Germinal center (tissue), 1 donor: ENCODE measurements at regions not wholly inside any gene's neighbourhood (a gene's known extent, or its start where the extent isn't known, plus 50 kb on each side); places are given as distances from the start of the nearest gene placed in this dataset.
"Not testable (repeated sequence)": the region's sequence is repeated elsewhere in the genome, so short reads cannot be mapped to it uniquely, and the experiment has no call there.

Experiments used
- DNase-seq: peaks from one replicate; pipeline ENCODE4 v3.0.0; 2012; ENCODE audit warnings: mixed read lengths, low spot score

DNA sequence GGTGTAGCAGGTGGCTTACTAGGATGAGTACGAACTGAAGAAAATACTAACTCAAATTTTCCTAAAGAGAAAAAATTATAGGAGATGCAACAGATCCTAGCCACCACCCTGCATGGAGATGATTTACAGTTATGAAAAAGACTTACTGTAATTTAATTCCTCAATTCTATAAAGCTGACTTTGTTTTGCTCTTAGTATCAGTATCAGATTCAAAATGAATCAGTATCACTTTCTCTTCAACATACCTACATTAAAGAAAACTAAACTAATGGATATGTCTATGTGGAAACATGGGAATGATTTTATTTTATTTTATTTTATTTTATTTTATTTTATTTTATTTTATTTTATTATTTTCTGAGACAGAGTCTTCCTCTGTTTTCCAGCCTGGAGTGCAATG lies 525.8 kb downstream of the NLGN4X start:
- DNase-seq = no peak

DNA sequence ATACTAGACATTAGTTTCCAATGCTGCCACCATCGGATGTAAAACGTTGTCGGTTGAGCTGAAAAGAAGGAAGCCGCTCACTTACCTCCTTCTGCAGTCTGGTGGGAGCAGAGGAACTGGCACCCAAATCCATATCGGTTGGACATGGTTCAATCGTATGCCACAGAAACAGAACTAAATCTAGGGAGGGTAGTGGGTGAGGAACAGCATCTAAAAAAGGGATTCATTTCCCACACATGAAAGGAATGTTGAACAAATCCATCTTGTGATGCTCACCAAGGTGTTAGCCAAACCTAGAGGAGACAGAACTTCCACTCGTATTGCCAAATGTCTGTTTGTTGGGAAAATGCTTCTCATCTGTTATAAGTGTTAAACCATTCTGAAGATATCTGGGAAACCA lies 532.7 kb downstream of the NLGN4X start:
- no peak for DNase-seq

DNA sequence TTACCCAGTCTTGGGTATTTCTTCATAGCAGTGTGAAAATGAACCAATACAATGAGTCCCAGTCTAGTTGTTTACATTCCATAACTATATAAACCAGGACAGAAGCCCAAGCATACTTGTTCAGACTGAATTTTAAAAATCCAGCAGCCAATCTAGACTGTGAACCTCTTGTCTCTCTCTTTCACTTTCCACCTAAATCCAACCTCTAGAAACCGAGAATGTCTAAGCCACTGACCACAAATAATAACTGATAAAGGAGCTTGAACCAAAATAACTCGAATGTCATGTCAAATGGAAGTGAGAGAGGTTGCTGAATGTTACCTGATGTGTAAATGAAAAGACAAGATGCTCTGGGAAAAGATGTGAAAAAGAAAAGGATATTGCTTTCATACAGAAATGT lies 544.7 kb downstream of the NLGN4X start:
- DNase-seq = no peak

DNA sequence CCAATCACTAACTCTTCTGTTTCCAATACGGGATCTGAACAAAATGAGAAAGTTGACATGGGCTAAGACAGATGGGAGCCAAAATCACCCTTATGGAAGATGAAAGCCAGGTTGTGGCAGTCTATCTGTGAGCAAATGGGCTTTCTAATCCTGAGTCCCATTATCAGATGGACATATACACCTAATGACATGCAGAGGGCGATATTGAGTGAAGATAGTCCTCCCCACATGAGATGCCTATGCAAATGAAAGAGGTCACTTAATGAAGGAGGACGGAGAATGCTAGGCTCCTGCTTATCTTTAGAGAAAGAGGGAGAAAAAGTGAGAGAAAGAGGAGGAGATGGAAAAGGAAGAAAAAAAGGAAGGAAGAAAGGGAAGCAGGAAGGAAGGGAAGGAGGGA lies 547.5 kb downstream of the NLGN4X start:
- DNase-seq = peak; percentile 13

DNA sequence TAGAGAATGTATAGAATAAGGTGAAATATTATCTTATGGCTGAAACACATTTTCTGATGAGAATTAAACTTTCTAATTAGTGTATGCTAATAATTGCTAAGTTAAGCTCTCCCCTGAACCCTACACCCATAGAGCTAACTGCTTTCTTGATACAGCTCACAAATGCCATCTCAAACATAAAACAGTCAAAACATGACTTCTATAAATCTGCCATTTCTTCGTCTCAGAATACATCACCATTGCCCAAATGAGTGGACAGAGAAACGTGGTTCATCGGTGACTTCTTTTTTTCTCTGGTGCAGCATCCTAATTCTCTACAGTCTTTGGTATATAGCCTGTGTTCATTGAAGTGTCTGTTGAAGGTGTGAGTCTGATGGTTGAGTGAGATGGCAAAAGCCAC lies 554.6 kb downstream of the NLGN4X start:
- DNase-seq = no peak

DNA sequence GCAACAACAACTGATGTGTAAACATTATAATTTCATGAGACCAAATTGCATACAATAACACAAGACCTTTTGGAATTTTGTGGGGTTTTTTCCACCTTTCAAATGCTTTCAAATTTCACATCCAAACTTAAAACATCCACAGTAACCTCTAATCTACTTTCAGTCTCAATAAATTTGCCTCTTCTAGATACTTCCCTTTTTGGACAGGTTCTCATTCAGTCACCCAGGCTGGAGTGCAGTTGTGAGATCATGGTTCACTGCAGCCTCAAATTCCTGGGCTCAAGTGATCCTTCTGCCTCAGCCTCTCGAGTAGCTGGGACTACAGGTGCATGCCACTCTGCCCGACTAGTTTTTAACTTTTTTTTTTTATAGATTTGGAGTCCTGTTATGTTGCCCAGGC lies 556.6 kb downstream of the NLGN4X start:
- DNase-seq = no peak

DNA sequence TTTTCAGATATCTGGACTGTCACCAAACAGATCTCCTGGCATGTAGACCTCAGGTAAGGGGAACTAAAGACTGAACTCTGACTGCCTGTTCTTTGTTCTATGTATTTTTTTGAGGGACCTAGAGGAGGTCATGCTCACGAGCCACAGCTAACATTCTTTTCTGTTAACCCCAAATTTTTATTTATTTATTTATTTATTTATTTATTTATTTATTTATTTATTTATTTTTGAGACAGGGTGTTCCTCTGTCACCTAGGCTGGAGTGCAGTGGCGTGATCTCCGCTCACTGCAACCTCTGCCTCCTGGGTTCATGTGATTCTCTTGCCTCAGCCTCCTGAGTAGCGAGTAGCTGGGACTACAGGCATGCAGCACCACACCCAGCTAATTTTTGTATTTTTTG lies 562.0 kb downstream of the NLGN4X start:
- not testable (repeated sequence) for DNase-seq

DNA sequence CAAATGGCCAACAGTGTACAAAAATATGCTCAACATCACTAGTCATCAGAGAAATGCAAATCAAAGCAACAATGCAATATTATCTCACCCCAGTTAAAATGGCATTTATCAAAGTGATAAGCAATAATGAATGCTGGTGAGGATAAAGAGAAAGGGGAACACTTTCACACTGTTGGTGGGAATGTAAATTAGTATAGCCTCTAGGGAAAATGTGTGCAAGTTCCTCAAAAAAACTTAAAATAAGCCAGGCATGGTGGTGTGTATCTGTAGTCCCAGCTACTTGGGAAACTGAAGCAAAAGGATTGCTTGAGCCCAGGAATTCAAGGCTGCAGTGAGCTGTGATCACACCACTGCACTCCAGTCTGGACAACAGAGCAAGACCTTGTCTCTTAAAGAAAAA lies 572.1 kb downstream of the NLGN4X start:
- no peak for DNase-seq

DNA sequence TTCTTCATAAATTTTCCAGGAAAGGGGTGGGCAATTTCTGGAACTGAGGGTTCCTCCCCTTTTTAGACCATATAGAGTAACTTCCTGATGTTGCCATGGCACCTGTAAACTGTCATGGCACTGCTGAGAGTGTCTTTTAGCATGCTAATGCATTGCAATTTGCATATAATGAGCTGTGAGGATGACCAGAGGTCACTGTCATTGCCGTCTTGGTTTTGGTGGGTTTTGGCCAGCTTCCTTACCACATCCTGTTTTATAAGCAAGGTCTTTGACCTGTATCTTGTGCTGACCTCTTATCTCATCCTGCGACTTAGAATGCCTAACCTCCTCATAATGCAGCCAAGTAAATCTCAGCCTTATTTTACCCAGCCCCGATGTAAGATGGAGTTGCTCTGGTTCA lies 577.8 kb downstream of the NLGN4X start:
- no peak for DNase-seq

DNA sequence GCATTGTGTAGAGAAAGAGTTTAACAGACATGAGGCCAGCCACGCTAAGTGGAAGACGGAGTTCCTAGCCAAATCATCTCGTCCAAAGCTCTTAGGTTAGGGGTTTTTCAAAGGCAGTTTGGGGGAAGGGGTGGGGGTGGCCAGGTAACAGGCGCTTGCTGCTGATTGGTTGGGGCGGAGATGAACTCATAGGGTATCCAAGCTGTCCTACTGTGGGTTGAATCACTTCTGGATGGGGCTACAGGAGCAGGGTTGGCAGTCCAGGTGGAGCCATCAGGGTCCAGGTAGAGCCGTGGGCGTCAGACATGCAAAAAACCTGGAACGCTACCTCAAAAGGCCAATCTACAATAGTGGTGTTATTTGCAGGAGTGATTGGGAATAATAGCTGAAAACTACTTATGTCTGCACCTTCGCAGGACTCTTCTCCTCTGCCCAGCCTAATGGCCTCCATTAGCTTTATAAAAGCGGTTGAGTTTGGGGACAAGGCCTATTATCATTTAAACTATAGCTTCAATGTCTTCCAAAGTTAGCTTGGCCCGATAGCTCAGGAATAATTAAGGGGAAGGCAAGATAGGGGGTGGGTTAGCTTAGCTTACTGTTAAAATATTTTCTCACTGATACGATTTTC lies 579.6 kb downstream of the NLGN4X start:
- DNase-seq = no peak

DNA sequence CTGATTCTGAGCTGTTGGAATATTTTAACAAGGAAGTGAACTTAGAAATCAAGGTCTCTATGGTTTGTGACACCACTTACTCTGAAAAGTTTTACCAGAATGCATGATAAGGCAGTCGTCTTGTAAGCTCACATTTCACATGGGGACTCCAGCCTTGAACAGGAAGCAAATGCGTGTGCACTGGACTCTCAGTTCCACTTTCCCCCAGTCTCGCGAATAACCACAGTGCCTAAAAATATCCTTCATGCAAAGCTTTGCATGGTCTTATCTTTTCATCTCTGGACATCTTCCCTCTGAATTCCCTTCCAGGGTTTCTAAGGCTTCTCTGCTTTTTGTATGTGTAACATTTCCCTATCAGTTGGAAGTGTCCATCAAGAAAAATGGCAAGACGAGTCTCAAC lies 581.8 kb downstream of the NLGN4X start:
- peak; percentile 15 for DNase-seq

DNA sequence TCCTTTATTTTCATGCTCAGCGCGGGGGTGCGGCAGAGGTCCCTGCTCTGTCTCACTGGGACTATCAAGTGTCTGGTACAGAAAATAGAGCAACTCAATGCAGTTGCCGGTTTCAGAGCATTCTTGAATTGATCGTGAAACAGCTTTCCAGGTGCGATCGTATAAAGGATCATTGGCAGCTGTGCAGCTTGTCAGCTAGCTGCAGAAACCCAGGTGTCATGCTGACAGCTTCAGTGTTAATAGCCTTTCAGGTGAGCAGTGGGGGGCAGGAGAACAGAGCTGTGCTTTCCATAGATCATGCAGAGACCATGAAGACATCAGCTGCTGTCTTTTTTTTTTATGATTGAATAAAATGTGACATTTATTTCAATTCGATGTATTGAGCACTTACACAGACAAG lies 583.9 kb downstream of the NLGN4X start:
- DNase-seq = no peak

DNA sequence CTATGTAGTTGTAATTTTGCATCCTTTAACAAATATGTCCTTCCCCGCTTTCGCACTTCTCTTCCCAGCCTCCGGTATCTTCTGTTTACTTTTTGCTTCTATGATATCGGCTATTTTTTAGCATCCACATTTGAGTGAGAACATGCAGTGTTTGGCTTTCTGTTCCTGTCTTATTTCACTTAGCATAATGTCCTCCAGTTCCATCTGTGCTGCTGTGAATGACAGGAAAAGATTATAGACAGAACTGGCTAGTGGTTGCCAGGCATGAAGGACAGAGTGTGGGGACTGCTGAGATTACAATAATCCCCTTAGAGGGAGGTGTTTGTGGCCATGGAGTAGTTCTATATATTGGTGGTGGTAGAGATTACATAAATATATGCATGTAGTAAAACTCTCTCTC lies 588.6 kb downstream of the NLGN4X start:
- DNase-seq = no peak

DNA sequence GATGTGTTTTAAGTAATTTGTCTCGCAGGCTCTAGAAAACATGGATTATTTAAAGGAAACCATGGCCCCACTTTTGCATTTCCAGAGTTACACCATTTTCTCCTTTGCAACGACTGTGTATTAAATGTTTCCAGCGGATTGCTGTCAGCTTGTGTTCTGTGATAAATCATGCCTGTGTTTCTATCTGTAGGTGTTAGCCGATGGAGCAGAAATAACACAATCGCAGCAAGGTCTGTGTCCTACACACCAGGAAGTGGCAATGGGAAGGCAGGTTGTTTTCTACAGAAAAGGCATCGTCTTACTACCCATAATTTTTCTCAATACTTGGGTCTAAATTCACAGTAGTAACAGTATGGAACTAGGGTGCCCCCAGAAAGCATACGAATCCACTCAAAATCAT lies 590.1 kb downstream of the NLGN4X start:
- no peak for DNase-seq

DNA sequence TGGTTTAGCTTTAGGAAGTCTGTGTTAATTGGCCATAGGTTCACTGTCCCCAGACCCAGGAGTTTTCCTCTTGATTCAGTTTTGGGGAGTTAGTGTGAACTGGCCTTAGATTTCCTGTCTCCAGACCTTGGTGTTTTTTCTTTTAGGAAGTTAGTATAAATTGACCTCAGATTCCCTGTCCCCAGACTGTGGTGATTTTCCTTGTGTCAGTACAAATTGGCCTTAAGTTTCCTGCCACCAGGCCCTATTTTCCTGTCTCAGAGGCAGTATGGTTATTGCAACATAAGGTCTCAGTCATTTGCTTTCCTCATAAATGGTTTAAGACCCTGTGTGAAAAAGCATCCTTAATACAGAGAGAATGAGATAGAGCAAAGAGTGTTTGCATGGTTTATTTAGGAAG lies 595.8 kb downstream of the NLGN4X start:
- no peak for DNase-seq

DNA sequence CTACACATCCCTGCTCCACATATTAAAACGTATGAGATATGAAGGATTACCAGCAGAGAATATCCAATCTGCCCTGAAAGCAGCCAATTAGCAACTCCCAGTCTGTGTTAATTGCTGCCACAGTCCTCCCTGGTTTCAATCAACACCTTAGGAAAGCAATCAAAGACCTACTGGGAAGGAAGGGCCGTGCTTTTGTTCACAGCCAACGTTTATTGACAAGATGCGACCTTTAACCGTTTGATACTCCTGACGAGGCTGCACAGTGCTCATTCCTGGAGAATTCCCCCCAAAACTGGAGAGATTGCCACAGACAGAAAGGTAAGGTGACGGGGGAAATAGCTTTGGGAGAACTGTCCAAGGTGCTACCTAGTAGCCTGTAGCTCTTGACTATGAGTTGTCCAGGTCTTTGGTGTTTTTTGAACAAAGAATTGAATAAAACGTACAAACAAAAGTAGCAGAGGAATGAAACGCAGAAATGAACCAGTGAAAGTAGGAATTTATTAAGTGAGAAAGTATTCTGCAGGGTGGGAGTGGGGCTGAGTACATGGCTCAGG lies 596.5 kb downstream of the NLGN4X start:
- DNase-seq = no peak

DNA sequence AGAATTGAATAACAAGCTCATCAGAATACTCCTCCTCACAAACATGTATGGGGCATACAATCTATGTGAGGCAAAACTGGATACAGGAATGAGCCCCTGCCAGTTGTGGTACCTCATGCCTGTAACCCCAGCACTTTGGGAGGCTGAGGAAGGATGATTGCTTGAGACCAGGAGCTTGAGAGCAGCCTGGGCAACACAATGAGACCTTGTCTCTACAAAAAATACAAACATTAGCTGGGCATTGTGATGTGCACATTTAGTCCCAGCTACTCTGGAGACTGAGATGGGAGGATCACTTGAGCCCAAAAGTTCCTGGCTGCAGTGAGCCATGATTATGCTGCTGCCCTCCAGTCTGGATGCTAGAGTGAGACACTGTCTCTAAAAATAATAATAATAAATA lies 611.0 kb downstream of the NLGN4X start:
- DNase-seq = no peak

DNA sequence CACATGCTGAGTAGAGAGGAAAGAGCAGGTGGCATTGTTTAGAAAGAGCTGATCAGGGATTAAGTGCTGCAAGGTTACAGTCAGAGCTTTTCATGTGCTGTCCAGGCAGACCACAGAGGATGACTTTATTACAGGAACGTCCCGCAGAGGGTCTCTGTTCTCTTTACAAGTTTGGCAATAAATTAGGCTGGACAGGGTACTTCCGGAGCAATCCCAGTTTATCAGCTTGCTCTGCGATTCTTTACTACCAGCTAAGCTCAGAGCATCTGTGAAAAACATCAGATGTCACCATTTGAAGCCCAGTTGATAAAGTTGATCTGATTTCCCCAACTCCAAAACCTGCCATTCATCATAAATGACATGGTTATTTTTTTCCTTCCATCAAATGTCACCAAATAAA lies 633.1 kb downstream of the NLGN4X start:
- DNase-seq = no peak

DNA sequence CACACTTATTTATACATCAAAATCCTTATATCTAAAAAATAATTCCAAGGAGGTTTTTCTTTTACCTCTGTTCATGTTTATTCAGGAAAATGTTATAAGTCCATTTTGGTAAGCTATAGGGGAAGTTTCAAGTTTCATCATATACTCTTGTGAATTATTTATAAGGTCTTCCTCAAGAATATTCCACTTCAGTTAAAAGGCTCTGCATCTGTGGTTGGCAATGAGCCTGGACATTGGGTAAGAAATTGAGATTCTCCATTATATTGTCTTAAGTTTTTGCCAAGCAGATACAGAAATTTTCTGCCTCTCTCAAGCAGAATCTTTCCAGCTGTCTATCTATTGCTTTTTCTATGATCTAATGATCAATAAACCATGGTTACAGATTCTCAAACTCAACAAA lies 641.9 kb downstream of the NLGN4X start:
- no peak for DNase-seq

DNA sequence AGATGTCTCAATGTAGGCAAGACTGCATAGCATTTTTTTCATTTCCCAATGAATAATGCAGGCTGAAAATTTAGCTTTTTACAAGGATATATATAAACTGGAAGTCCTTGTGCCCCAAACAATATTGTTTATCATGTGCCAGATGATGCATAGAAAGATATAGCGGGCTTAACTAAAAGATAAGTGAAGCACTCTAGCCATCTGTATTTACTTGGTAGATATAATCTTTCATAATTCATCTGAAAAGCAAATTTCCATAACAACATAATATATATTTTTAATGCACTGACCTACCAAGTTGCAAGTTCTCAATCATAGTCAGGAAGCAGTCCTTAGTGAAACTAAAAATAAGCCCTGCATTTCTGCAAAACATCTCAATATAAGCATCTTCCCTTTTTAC lies 653.3 kb downstream of the NLGN4X start:
- no peak for DNase-seq

DNA sequence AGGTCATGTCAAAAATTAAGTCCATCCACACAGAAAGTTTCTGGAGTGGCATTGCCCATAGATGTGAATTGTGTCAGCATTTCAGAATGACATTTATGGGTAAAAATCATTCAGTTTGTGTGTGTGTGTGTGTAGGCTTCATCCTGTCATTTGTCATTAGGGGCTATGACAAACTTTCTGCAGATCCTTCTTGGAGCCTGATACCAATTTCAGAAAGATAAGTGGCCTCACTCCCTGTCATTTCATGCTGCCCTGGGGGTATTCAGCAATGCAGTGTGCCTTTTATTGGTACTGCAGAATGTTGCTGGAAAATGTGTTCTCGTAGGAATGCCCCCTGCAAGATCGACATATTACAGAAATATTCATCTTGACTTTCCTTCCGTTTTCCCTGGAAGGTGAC lies 659.7 kb downstream of the NLGN4X start:
- DNase-seq = no peak

DNA sequence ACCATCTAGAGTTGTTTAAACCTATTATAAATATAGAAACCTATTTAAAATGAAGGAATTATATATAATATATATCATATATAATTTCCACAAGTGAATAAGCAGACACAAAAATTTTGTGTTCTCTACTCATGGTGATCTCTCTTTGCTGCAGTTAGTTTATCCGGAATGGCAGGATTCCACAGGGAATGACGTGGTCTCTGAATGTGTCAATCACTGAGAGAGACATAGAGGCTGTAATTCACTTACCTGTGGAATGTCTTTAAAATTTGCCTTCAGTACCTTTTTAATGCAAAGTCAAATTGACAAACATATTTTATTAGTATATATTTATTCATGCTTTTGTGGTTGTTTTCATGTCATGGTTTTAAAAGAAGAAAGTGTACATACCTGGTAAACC lies 669.3 kb downstream of the NLGN4X start:
- DNase-seq = no peak

DNA sequence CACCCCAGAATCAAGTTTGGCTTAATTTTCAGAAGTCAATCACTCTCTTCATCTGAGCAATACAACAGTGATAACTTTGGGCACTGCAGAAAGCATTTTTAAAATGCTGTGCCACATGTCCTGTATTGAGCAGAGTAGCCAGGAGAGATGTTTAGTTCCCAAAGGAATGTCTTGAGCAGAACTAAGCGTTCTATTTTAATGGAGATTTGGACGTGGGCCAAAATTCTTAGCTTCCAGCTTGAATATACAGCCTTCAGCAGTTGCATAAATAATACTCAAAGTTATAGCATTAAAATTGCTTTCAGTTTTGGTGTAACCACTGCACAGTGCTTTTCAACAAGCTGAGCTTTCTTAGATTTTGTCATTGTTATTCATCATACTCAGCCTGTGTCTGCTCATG lies 679.2 kb downstream of the NLGN4X start:
- no peak for DNase-seq

DNA sequence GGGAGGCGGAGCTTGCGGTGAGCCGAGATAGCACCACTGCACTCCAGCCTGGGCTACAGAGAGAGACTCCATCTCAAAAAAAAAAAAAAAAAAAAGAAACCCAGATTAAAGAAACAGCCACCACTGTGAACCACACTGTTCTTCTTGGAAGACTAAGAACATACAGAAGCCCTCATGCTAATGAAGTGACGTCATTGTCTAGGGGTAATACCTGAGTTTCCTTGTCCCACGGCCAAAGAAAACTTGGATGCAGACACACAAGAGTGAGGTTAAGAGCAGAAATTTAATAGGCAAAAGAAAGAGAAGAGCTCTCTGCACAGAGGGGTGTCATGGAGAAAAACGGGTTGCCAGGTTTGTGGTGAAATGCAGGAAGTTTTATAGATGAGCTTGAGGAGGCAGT lies 691.6 kb downstream of the NLGN4X start:
- no peak for DNase-seq

DNA sequence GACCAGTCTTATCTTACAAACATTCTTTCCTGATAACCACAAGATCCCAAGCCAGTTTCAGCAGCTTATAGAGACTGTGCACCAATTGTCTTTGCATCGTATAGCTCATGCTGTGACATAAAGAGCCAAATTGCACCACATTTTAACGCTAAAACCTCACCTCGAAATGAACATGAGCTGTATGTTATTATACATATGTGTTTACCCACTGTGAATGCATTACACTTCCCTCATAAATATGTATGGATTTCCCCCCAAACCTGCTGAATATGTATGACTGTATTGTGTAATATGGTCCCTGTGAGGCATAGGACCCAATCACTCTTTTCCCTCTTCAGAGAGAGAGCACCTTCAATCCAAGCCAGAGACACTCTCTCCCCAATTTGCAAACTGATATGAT lies 692.4 kb downstream of the NLGN4X start:
- DNase-seq = no peak
